ENCODE measurements at regions not wholly inside any gene's neighbourhood (a gene's known extent, or its start where the extent isn't known, plus 50 kb on each side); places are given as distances from the start of the nearest gene placed in this dataset.

GRCh38 chr13:47119575-47120235 lies 222.9 kb upstream of the HTR2A start:
- TF ChIP-seq CTCF (conservative IDR thresholded peaks at IDR 0.05) = no peak
- H3K27ac ChIP-seq = no peak overlapping the region

DNA sequence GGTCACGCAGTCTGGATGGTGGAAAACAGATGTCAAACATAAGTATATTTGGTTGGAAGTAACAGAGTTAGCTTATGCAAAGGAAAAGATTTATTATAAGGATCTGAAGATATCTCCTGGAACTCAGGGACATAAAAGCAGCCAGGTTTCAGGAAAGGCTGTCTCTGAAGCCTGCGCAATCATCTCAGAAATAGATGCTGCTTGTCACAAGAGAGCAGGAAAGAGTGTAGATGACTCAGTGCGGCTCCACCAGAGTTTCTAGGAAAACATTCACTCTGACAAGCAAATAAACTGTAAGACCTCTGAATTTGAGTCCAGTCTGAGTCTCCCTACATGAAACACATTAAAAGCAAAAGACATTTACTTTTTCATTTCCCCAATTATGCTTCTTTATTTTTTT lies 220.4 kb upstream of the HTR2A start:
- no peak overlapping the region for H3K27ac ChIP-seq
- TF ChIP-seq CTCF (conservative IDR thresholded peaks at IDR 0.05) = no peak

DNA sequence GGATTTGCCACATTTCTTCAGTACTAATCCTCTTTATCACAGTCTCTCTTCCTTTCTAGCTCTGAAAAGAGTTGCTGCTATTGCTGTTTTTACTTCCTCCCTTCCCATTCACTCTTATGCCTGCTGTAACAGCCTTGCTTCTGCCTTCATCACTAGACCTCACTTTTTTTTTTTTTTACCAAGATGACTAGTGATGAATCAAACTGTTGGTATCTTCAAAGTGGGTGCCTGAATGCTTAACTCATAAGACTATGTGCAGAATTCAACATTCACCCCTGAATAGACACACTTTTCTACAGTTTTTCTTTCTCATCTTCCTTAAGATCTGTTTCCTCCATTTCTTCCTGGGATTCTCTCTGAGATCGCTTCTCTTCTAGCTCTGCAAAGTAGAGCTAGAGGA lies 217.2 kb upstream of the HTR2A start:
- no peak overlapping the region for H3K27ac ChIP-seq
- TF ChIP-seq CTCF (conservative IDR thresholded peaks at IDR 0.05) = no peak

DNA sequence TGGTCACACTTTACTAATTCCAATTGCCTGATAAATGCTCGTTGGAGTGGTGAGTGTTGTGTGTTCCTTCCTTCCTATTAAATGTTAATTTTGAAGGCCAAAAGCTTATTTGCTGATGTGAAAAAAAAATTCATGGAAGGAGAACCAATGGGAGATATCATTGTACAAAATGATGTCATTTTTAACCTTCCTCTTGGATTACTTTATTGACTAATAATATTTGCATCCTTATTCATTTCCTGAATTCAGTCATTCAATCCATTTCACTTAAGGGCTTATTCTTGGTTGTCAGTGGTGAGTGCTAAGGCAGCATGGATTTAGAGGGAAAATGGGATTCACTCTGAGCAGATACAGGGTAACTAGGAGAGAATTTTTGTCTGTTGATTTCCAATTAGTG lies 216.0 kb upstream of the HTR2A start:
- H3K27ac ChIP-seq = no peak overlapping the region
- no peak for TF ChIP-seq CTCF (conservative IDR thresholded peaks at IDR 0.05)

DNA sequence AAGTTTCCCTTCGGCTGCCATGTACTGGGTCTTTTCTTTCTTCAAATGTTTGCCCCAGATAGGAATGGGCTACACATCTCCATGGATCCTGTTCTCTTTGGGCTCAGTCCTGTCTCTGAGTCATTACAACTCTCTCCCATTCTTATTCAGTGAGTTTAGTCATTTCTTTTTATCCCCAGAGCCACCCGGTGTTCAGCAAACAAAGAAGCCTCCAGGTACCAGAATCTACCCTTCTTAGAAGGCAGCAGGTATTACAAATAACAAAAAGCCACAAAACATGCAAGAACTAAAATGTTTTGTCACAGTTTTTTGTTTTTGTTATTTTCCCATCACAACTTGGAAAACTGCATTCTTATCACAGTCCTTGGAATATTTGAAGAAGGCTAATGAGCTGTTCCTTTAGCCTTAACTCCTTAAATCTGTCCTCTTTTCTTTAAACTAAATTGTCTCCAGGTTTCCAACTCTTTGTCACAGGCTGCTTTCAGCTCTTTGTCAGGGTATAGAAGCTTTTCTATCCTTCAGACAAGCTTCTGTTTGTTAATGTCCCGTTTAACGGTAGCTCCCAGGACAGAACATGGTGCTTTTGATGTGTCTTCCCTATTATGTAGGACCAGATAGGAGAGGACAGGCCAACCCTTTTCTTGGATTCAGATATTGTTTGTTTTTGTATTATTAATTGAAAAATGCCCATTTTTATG lies 215.5 kb upstream of the HTR2A start:
- TF ChIP-seq CTCF (conservative IDR thresholded peaks at IDR 0.05) = no peak
- no peak overlapping the region for H3K27ac ChIP-seq

DNA sequence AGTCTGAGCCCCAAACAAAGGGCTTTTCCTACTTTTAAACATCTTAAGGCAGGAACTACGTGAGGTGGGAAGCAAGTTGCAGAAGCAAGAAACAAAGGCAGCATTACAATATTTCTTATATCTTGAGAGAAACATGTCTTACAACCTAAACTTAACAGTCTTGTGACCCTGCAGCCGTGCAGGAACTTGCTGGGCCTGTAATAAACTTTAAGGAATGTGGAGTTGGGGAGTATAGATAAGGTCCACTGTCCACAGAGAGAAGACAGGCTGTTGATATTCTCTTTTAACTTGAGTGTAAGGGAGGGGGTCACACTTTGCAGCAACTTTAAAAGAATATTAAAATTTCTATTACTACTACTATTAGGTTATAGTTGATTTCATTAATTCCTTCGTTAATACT lies 214.6 kb upstream of the HTR2A start:
- TF ChIP-seq CTCF (conservative IDR thresholded peaks at IDR 0.05) = no peak

DNA sequence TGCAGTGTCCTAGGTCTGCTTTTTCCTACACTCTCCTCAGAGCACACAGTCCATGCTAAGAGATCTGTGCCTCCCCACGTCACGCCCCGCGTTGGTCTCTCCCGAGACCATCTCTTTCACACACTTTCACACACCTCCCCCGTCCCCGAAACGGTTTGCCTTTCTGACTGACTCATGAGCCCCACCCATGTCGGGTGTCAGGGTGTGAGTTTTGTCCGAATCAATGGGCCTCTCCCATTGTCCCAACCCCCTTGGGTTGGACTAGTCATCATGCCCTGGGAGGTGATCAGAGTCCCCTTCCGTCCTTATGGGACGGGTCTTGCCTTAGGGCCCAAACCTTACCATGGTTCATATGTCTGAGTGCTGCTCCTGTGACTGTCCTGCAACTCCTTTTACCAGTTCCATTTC lies 214.0 kb upstream of the HTR2A start:
- no peak overlapping the region for H3K27ac ChIP-seq
- no peak for TF ChIP-seq CTCF (conservative IDR thresholded peaks at IDR 0.05)

More for the DNA sequence above, 214.6 kb upstream of the HTR2A start:
- no peak overlapping the region for H3K27ac ChIP-seq
